ENCODE measurements at regions not wholly inside any gene's neighbourhood (a gene's known extent, or its start where the extent isn't known, plus 50 kb on each side); places are given as distances from the start of the nearest gene placed in this dataset.
"Not testable (repeated sequence)": the region's sequence is repeated elsewhere in the genome, so short reads cannot be mapped to it uniquely, and the experiment has no call there.

DNA sequence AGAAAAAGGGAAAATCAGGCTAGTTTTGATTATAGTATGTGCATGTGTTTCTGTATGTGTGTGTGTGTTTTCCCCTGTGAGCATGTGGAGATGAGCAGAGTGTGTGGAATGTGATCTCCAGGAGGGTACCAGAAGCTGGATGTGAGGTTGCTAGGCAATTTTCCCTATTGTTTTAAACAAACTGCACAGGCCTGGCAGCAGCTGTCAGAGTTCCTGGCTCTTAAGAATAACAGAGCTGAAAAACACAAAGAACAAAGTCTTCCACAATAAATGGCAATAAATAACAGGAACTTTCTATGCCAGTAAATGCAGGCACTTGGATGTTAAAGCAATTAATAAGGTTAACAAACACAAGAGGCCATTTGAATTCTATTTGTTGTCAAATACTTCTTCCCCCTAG lies 344.6 kb upstream of the CTSO start:
- peak; percentile 67 for DNase-seq

DNA sequence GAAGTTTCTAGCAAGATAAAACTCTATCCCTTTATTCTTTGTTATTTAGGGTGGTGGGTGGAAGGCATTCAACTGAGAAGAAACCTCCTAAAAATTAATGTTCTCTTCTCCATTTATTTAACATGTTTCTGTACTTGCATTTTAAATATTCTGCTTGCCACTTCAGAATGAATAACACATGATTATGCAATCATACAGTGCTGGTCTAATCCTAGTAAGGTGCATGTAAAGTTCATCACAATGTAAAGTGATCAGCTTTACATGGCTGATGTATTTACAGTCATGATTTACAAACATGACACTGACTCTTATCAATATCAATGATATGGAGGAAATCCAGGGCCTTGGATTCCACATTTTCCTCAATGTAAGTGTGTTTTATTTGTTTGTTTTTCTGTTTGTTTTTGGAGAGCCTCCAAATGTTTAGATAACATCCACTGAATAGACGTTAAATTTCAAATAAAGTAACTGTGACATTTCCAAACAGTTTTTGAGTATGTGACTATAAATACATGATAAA lies 342.1 kb upstream of the CTSO start:
- no peak for DNase-seq

DNA sequence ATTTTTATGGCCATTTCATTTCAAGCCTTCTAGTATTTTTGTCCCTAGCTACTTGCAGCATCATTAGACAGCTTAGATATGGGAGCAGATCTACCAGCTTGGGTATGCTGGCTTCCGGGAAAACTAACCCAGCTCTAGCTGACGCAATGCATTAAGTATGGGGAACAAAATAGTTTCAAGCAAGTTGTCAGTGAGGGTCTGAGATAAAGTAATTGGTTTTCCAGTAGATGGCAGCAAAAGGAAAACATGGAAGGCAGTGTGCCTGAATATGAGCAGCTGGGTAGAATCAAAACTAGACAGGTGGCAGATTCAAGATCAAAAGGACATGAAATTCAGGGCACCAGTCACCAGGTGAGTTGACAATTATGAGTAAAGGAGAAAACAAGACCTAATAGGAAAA lies 340.9 kb upstream of the CTSO start:
- peak; percentile 73 for DNase-seq

DNA sequence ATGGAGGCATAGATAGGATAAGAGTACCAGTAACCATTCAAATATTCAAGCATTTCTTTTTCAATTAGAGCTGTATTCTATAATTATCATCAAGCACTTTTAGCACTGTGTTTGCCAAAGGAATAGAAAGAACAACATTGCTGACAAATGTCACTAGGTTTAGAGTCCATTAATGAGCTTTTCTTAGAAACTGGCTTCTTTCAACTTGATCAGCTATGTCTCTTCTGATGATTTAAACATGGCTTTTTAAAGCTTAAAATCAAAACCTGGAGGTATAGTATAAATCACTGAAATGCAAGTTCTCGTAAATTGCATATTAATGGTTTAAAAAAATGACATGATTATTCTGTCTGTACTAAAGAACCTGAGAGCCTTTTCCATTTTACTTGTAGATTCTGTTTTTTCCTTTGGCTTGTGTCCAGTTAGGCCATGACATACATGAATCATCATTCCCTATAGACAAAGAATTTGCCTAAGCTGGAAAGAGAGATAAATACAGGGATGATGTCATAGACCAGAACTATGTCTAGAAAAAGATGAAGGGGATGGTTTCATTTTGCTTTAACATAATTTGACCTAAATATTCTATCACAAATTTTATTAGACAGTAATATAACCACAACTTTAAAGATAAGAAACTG lies 340.1 kb upstream of the CTSO start:
- DNase-seq = no peak

DNA sequence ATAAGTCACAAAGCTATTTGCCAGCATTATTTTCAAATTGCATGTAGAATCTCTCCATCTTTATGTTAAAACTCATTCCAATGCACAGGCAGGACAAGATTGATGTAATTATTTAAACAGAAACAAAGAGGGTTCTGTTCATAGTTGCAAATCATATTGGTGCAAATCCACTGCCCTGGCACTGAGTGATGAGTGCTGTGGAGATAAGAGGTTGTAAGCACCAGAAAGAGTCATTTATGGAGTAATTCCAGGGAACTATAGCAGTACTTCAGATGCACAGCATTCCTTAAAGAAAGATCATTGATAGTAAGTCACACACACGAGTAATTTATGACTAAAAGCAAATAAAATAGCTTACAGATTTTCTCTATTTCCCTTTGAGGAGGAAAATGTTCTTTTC lies 337.7 kb upstream of the CTSO start:
- no peak for DNase-seq

DNA sequence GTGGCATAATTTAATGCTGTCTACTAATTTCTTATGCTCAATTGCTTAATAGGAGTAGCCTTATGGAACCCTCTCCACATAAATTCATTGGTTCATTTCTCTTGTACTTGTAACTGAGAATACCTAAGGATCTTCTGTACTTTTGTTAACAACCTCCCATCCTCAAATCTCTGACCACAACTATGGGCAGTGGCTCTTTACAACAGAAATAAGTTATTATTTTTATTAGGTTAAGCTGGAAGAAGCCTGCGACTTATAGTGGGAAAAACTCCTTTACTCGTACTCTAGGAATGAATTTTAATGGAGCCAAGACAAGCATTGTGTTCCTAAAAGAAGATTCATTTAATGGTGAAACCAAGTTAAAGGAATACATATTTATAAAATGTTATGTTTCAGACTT lies 337.1 kb upstream of the CTSO start:
- DNase-seq = no peak

DNA sequence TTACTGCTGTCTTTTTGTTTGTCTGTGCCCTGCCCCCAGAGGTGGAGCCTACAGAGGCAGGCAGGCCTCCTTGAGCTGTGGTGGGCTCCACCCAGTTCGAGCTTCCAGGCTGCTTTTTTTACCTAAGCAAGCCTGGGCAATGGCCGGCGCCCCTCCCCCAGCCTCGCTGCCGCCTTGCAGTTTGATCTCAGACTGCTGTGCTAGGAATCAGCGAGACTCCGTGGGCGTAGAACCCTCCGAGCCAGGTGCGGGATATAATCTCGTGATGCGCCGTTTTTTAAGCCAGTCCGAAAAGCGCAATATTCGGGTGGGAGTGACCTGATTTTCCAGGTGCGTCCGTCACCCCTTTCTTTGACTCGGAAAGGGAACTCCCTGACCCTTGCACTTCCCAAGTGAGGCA lies 336.4 kb upstream of the CTSO start:
- not testable (repeated sequence) for DNase-seq

DNA sequence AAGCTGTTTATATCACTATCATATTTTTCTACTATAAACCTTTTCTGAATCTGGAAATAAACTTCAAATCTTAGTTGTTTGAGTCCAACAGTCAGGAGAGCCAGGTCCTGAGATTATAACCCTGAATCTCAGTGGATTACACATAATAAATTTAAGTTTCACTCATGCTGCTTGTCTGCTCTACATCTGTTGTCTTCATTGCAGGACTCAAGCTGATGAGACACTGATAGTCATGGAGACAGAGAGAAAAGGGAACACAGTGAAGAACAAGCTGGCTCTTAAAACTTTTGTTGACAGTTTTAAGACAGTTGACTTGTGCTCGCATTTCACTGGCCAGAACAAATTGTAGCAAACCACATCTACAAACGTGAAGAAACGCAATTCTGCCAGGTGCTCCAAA lies 327.0 kb upstream of the CTSO start:
- DNase-seq = no peak

DNA sequence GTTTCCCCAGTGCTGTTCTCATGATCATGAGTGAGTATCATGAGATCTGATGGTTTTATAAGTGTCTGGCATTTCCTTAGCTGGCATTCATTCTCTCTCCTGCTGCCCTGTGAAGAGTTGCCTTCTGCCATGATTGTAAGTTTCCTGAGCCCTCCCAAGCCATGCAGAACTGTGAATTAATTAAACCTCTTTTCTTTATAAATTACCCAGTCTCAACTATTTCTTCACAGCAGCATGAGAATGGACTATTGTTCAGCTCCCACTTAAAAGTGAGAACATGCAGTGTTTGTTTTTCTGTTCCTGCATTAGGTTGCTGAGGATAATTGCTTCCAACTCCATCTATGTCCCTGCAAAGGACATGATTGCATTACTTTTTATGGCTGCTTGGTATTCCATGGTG lies 311.7 kb upstream of the CTSO start:
- DNase-seq = no peak

DNA sequence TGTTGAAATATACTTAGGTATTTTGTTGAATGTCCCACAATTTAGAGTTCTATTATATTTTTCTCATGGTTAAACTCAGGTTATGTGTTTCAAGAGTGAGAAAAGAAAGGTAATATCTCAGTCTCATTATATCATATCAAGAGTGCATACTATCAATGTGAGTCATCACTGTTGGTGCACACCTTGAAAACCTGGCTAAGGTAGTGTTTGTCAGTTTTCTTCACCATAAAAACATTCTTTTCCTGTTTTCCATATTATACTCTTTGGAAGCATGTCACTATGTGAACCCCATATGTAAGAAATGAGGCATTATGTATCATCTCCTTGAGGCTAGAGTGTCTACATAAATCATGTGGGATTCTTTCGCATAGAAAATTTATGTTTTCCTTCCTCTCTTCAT lies 307.6 kb upstream of the CTSO start:
- DNase-seq = no peak

DNA sequence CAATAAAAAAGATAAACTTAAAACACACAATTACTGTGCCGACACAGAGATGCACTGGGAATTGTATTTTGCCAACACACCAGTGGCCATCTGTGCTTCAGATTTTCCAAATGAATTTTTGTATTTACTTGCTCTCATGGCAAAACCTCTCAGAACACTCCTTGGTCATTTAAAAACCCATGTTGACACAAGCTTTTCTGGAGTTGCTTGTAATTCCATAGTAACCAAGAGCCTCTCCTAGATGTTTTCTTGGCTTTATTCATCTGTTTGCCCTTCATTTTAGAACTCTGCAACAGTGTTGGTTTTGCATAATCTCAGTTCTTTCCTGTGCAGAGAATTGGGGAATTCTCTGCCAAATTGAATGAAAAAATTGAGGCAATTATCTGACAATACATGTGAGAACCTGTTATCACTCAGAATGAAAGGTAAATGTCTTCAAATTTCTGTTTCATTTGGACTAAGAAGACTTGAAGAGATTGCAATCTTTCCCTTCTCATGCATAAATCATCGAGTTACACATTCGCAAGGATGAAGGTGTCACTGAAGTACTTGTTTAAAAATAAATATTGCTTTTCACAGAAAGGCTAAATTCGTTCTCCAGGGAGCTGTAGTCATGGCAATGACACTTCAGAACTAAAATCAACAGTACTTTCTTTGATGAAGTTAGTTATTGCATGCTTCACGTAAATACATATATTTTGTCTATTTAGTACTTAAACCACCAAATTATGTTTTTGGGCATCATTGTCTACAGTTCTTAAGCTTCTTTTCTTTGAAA lies 301.8 kb upstream of the CTSO start:
- no peak for DNase-seq

DNA sequence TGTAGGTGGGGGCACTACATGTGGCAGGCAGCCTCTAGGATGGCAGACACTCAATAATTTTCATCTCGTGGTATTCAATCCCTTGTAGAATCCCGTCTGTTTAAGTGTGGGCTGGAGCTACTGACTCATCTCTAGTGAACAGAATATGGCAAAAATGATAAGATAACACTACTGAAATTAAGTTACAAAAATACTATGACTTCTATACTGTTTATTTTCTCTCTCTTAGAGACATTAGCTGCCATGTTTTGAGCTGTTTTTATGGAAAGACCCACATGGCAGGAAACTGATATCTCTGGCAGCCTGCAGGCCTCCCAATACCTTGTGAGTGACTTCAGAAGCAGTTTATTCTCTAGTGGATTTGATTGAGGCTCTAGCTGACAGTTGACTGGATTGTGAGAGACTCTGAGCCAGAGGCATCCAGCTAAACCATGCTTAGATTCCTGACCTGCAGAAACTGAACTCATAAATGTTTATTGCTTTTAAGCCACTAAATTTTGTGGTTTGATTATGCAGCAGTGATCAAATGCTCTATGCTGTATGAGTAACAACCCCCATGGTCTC lies 298.8 kb upstream of the CTSO start:
- no peak for DNase-seq

DNA sequence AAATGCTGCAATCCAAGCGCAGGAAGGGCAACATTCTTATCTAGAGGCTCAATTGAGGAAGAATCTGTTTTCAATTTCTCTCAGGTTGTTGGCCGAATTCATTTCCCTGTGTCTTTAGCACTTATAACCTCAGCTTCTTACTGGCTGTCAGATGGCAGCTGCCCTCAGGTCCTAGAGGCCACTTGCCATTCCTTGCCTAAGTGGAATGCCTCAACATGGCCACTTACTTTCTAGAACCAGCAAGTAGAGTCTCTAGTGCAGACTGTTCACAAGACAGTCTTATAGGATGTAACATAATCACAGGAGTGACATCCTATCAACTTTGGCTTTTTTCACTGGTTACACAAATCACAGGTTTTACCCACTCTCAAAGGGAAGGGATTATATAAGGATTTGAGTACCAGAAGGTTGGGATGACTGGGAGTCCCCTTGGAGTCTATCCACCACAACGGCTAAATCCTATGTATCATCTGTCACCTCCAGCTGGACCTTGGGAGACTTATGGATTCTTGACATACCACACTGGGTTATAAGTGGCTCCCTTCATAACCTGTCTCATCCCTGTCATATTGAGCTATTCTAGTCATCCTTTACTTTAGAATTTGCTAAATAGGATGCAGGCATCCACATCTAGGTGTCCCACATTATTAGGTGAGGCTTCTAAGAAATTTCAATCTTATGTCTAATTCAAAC lies 297.9 kb upstream of the CTSO start:
- no peak for DNase-seq

DNA sequence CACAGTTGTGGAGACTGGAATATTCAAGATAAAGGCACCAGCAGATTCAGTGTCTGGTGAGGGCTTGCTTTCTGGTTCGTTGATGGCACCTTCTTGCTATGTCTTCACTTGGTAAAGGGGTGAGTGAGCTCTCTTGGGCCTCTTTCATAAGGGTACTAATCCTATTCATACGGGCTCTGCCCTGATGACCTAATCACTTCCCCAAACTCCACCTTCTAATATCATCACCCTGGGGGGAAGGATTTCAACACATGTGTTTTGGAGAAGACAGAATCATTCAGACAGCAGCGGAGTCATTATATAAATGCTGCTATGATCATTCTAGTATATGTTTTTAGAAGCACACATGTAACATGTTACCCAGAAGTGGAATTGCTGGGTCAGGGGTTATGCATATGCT lies 295.3 kb upstream of the CTSO start:
- no peak for DNase-seq

DNA sequence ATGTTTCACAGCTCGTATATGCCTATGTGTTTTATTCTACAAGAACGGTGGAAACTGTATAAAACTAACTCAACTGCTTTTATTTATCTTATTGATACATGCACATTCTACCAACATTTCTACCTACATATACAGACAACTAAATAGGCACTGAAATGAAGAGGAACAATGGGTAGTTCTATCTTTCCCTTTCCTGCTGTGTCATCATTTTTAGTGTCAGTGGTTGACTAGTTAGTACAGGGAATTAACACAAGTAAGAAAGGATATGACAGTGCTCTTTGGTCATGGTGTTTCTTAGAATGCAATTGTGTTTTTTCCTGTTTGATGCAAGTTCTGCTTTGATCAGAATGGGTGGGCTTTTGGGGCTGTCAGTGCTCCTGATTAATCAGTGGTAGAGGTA lies 293.8 kb upstream of the CTSO start:
- no peak for DNase-seq

DNA sequence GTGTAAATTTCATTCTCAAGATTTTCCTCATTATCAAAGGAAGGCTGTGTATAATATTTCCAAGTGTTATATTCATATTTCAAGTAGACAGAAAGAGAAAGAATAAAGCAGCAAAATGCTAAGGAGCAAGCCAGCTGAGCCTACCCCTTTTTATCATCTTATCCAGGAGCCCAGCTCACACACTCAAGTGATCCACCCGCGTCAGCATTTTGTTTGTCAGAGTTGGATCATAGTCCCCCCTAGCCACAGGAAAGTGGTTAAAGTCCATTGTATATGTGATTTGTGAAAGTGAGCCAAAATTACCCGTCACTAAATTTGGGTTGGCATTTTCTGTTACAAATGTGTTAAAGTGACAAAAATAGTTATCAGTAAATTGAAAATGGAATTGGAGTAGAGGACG lies 289.3 kb upstream of the CTSO start:
- no peak for DNase-seq

DNA sequence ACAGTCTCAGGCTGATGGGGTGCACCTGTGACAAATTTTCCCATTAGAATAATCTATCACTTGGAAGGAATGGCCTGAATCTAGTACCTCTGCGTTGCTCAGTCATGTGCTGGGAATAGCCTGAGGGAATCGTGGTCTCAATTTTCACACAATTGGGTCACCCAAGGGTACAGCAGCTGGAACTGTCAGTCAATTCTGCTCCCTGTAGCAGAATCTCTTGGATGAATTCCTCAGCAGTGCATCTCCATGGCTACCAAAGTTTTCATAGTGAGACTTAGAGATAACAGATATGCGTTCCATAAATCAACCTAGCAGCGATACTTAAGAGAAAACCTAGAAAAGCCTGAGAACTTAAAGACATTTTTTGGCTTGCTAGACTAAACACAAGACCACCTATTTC lies 288.7 kb upstream of the CTSO start:
- no peak for DNase-seq

DNA sequence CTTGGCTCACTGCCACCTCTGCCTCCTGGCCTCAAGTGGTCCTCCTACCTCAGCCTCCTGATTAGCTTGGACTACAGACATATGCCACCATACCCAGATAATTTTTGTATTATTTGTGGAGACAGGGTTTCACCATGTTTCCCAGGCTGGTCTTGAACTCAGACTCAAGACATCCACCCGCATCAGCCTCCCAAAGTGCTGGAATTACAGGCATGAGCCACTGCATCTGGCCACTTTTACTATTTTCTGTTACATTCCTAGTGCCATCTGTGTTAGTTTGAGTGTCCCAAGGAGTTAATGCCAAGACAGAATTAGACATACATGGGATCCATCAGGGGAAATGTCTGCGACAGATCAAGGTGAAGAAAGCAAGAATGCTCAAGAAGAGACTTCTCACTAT lies 288.2 kb upstream of the CTSO start:
- DNase-seq = no peak

DNA sequence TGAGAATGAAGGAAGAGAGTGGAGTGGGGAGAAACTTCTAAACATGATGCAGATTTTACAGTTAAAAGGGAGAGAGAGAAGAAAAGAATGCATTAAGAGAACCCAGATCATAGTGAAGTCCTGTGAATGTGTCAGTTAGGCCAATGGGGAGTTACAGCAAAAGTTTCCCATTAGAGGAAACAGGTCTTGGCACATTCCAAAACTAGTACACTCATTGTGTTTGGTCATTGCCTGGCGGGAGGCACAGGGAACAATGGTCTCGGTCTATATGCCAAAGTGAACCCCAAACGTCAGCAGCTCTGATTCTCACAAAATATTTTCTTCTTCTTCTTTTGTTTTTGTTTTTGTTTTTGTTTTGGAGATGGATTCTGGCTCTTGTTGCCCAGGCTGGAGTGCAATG lies 284.5 kb upstream of the CTSO start:
- peak; percentile 72 for DNase-seq

DNA sequence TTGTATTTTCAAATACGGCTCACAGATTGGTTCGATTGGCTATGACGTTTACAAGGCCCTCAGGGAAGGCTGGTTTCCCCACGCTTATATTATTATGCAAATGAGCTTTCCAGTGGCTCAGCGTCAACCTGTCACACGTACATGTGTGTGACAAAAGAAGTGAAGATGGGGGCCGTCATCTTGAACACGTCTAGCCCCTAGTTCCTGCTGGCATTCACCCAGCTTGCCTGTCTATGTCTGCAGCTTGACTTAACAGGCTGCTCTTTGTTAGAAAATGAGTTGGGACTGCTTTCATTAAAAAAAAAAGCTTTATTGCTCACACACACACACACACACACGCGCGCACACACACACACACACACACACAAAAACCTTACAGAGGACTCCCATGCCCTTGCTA lies 283.6 kb upstream of the CTSO start:
- no peak for DNase-seq

DNA sequence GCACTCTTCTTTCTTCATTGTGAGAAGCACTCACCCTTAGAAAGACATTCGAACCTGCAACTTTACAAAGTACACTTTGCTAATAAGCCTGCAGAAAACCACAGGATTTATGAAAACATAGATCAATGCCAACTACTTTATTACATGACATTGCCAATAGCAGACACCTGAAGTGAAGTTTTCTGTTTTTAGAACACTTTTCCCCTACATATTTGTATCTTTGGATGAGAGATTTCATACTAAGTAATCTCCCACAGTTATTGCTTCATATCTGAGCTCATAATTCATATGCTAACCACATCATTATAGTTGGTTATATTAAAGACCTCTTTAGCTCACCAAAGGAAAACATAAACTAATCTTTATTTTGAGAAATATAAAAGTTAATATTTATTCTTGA lies 276.5 kb upstream of the CTSO start:
- DNase-seq = no peak

DNA sequence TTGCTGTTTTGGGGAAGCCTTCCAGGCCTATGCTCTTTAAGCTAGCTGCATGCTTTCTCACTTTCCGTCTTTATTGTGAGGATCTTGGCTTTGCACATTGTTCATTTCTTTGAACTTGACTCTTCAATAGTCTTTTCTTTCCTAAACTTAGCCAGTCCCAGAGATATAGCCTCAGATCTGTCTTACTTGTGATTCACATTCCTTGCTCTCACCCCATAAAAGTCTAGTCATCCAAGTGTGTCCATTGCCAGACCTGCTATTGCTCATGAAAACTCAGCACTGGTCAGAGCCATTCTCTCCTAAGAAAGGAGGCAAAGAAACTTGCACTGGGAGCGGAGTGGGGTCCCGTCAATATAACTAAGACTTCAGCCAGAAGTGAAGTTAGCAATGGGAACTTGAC lies 275.0 kb upstream of the CTSO start:
- DNase-seq = no peak

DNA sequence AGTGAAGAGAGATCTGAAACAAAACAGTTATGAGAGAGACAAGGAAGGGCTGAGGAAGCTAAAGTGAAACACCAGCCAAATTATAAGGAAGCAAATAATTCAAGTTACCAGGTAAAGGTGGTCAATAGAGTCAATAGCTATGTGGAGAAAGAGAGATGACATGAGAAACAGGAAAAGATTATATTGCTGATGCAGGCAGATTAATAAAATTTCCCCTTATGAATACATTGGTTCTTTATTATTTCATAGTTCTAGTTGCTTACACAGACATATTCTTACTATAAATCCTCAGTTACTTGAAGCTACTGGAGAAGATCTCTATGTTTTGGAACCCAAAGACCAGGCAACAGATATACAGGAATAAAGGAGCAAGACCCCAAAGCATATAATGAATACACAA lies 273.7 kb upstream of the CTSO start:
- DNase-seq = no peak

DNA sequence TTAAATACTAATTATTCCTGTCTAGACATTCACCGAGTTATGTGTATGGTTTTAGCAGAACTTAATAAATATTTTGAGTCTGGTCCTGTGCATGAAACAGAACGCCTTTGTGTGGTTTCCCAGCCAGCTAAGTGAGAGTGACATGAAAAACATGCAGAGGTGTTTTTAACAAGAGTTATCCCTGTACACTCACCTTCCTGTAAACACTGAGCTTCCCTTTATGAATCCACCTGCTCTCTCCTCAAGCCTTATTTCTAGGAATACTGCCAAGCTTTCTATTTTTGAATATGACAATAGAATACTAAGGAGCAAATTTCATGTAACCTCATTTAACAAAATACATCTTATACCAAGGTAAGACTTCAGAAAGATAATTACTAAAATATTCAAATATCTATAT lies 270.3 kb upstream of the CTSO start:
- no peak for DNase-seq

Measured in islet precursor cell (in vitro differentiated cells).